Gastroesophageal sphincter (tissue), 4 donors: ENCODE measurements at regions not wholly inside any gene's neighbourhood (a gene's known extent, or its start where the extent isn't known, plus 50 kb on each side); places are given as distances from the start of the nearest gene placed in this dataset.

Source experiments
- ATAC-seq: fragments of 150-250 bp; one replicate; pipeline ENCODE4 v1.9.1; 2016; ENCODE audit warnings: mild to moderate bottlenecking, moderate library complexity
- H3K27ac ChIP-seq, 4 donors: fragments of 200-600 bp; sonication (generic) in 3 of 4; 1 replicate in 3 of 4; 2 replicates in 1 of 4; pipeline ENCODE4 v1.5.1; 2016 to 2019
- H3K27me3 ChIP-seq: fragments of 200-600 bp; sonication (generic); one replicate; pipeline ENCODE4 v1.5.1; 2019
- H3K36me3 ChIP-seq, 2 donors: fragments of 200-600 bp; sonication (generic); one replicate each; pipeline ENCODE4 v1.5.1; 2019; ENCODE audit warnings: control low read depth in 1 of 2
- H3K4me1 ChIP-seq, 3 donors: fragments of 200-600 bp; sonication (generic); 1 replicate in 2 of 3; 2 replicates in 1 of 3; pipeline ENCODE4 v1.5.1; 2016 to 2019; ENCODE audit warnings: control low read depth in 2 of 3
- H3K4me3 ChIP-seq, 2 donors: fragments of 200-600 bp; sonication (generic); one replicate each; pipeline ENCODE4 v1.5.1; 2019; ENCODE audit warnings: mild to moderate bottlenecking in 1 of 2, moderate library complexity in 1 of 2
- H3K9me3 ChIP-seq, 3 donors: fragments of 200-600 bp; sonication (generic); one replicate each; pipeline ENCODE4 v1.5.1; 2017 to 2019; ENCODE audit warnings: control low read depth in 2 of 3
- EP300 ChIP-seq: sonication (generic); formaldehyde crosslinking; IDR thresholded peaks from one replicate; pipeline ENCODE4 v1.6.1; 2017; ENCODE audit warnings: antibody characterized with exemption, mild to moderate bottlenecking
- POLR2A ChIP-seq, 2 donors: fragments of 450-650 bp; IDR thresholded peaks; one replicate each; pipeline ENCODE4 v1.6.1; 2017; ENCODE audit warnings: antibody characterized with exemption in 2 of 2, mild to moderate bottlenecking in 2 of 2, moderate library complexity in 1 of 2
- POLR2AphosphoS5 ChIP-seq: sonication (generic); formaldehyde crosslinking; IDR thresholded peaks from one replicate; pipeline ENCODE4 v1.6.1; 2017; ENCODE audit warnings: antibody characterized with exemption
- WGBS, 2 donors: methylation state at CpG; one replicate each; pipeline ENCODE4 v1.1.5; 2018; ENCODE audit warnings: low coverage in 1 of 2; 5-methylcytosine and 5-hydroxymethylcytosine counted together
- TF ChIP-seq, protein P1 (sequence below), 4 experiments: fragments of 200-600 bp in 2 of 4; fragments of 450-650 bp in 2 of 4; sonication (generic) in 1 of 4; IDR thresholded peaks; one replicate each; pipeline ENCODE4 v1.5.1; 2017 to 2019; ENCODE audit warnings: antibody characterized with exemption in 4 of 4, mild to moderate bottlenecking in 2 of 4, moderate library complexity in 2 of 4

DNA sequence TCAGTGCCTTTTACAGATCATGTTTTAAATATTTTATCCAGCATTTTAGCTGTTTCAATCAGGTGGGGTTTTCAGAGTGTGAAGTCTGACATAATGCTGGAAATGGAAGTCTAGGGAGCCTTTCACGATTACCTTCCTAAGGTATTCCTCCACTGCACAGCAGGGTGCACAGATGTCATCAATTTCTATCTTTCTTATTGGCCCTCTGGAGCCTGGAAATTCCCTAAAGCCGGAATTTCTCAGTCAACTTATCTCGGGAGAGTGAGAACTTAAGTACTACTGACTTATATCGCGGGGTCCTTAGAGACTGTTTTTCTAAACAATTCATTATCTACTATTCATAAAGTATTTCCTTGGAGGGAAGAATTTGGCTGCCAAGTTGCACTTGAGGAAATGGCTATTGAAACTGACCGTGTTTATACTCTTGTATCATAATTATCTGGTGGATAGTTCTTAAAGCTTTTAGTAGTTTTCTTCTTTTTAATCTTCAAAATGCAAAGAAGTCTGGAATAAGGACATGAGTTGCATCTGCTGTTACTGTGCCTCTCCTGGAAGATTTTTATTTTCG lies 311.8 kb upstream of the B3GALT2 start:
- ATAC-seq, result no peak
- Histone ChIP-seq H3K9me3 (no peaks in the 10 kb centered on the region), H3K27ac (no peak overlapping the region), H3K4me3 (no peak overlapping the region), H3K4me1 (no peaks in the 10 kb centered on the region), H3K36me3 (no peaks in the 10 kb centered on the region), H3K27me3 (no peaks in the 10 kb centered on the region)
- TF ChIP-seq, protein P1, sequence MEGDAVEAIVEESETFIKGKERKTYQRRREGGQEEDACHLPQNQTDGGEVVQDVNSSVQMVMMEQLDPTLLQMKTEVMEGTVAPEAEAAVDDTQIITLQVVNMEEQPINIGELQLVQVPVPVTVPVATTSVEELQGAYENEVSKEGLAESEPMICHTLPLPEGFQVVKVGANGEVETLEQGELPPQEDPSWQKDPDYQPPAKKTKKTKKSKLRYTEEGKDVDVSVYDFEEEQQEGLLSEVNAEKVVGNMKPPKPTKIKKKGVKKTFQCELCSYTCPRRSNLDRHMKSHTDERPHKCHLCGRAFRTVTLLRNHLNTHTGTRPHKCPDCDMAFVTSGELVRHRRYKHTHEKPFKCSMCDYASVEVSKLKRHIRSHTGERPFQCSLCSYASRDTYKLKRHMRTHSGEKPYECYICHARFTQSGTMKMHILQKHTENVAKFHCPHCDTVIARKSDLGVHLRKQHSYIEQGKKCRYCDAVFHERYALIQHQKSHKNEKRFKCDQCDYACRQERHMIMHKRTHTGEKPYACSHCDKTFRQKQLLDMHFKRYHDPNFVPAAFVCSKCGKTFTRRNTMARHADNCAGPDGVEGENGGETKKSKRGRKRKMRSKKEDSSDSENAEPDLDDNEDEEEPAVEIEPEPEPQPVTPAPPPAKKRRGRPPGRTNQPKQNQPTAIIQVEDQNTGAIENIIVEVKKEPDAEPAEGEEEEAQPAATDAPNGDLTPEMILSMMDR (IDR thresholded peaks at IDR 0.05), result no peak
- no peak for TF ChIP-seq EP300
- no peak for TF ChIP-seq POLR2A (IDR thresholded peaks at IDR 0.05)
- no peak for TF ChIP-seq POLR2AphosphoS5
- 12 to 47% methylated on average over 7 of the region's 7 CpGs for WGBS, 2 donors

DNA sequence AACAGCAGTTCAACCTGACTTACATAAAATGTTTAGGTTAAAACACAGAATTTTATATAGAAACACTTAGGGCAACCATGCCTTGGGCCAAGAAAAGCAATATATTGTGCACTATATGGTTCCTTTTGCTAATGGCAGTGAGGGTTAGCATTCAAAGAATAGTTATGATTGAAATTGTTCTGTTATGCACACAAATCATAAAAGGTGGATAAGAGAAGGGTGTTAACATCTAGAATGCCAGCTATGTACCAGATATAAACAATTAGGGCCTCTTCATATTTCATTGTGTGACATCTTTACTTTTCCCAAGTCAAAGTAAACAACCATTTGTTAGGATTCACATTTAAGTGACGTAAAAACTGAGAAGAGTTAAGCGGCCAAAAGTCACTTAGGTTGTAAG lies 308.0 kb upstream of the B3GALT2 start:
- H3K4me1 ChIP-seq, result no peaks in the 10 kb centered on the region
- TF ChIP-seq POLR2A (IDR thresholded peaks at IDR 0.05) (no peak), EP300 (no peak), POLR2AphosphoS5 (no peak)
- TF ChIP-seq, protein P1 (IDR thresholded peaks at IDR 0.05), result no peak
- H3K9me3 ChIP-seq, result peaks cover 0 to 8% (median 0%) of the 10 kb centered on the region in 3 donors
- no peak overlapping the region for H3K4me3 ChIP-seq
- WGBS, 2 donors, result 40 to 45% methylated on average over 2 of the region's 2 CpGs
- H3K27ac ChIP-seq, result no peak overlapping the region
- ATAC-seq, result no peak
- no peaks in the 10 kb centered on the region for H3K27me3 ChIP-seq
- H3K36me3 ChIP-seq, result no peaks in the 10 kb centered on the region

DNA sequence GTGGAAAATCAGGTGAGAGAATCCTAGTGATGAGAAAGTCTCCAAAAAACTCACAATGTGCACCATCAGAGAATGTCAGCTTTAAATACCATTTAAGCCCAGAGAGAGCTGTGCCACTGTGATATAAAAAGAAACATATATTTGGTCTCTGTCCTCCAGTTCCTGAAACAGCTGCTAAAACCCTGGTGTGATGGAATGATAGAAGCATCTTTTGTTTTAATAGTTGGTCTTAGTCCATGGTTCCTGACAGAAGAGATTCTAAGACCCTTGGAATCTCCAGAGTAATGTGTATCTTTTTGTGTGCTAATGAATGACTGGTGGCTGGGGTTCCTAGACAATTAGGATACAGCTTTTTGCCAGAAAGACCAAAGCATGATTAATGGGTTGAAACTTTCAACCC lies 302.8 kb upstream of the B3GALT2 start:
- no peak overlapping the region for H3K27ac ChIP-seq
- no peaks in the 10 kb centered on the region for H3K4me1 ChIP-seq
- ATAC-seq, result no peak
- no peaks in the 10 kb centered on the region for H3K27me3 ChIP-seq
- no peak for TF ChIP-seq EP300
- no peak for TF ChIP-seq POLR2A (IDR thresholded peaks at IDR 0.05)
- TF ChIP-seq, protein P1 (IDR thresholded peaks at IDR 0.05), result no peak
- TF ChIP-seq POLR2AphosphoS5, result no peak
- no peaks in the 10 kb centered on the region for H3K36me3 ChIP-seq
- H3K4me3 ChIP-seq, result no peak overlapping the region
- H3K9me3 ChIP-seq, result peaks cover 0 to 8% (median 0%) of the 10 kb centered on the region in 3 donors

DNA sequence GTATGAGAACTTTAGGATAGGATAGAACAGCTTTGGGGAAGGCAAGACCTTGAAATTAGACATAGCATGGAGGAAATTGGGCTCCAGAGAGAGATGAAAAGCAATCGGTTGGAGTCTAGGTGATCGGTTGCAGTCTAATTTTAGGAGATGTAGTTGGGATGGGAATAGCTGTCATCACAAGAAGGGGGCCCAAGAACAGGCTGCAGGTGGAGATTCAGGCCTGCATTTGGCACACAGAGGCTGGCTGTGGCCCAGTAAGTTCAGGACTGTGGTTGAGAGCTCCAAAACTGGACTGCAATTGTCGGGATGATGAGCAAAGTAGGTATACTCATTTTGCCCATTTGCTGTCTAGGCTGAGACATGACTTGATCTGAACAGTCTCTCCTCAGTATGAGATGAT lies 301.3 kb upstream of the B3GALT2 start:
- Histone ChIP-seq H3K4me3 (no peak overlapping the region), H3K36me3 (no peaks in the 10 kb centered on the region), H3K9me3 (peaks cover 0 to 8% (median 0%) of the 10 kb centered on the region in 3 donors), H3K27ac (no peak overlapping the region), H3K4me1 (no peaks in the 10 kb centered on the region), H3K27me3 (no peaks in the 10 kb centered on the region)
- ATAC-seq, result no peak
- WGBS, 2 donors, result 80 to 92% methylated on average over 1 to 3 of the region's 3 CpGs
- TF ChIP-seq EP300 (no peak), POLR2A (IDR thresholded peaks at IDR 0.05) (no peak), POLR2AphosphoS5 (no peak)
- TF ChIP-seq, protein P1 (IDR thresholded peaks at IDR 0.05), result no peak

DNA sequence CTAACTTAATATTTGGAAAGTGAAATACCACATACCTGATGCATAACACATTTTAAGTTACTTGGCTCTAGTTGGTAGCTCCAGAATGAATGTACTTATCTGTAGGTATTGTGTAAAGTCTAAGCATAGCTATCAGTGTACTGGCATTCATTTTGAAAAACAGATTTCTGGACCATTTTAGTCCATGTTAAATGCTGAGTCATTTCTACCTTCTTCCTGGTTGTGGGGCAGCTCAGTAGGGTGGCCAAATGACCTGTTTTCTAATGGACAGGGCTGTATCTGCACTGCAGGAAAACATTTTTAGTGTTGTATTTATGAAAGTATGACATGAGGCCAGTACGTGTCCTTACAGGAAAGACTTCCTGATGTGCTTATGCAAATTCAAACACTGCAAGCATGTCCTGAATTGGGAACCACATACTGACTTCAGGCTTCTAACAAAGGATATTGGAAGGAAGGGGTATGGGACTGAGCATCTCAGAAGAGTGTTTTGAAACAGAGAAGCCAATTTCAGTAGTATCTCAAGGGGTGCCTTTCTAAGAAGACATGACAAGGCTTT lies 300.3 kb upstream of the B3GALT2 start:
- Histone ChIP-seq H3K4me1 (no peaks in the 10 kb centered on the region), H3K9me3 (peaks cover 0 to 8% (median 0%) of the 10 kb centered on the region in 3 donors), H3K4me3 (no peak overlapping the region), H3K27ac (no peak overlapping the region), H3K36me3 (no peaks in the 10 kb centered on the region), H3K27me3 (no peaks in the 10 kb centered on the region)
- ATAC-seq, result no peak
- no peak for TF ChIP-seq POLR2AphosphoS5
- no peak for TF ChIP-seq EP300
- 8 to 38% methylated on average over 1 of the region's 1 CpG for WGBS, 2 donors
